GM23248 (cell line): ENCODE measurements at regions not wholly inside any gene's neighbourhood (a gene's known extent, or its start where the extent isn't known, plus 50 kb on each side); places are given as distances from the start of the nearest gene placed in this dataset.

Experiments
- EZH2 ChIP-seq: fragments of 200-600 bp; sonication (generic); IDR thresholded peaks from 2 replicates; pipeline ENCODE4 v1.6.1; 2018; ENCODE audit warnings: antibody characterized with exemption, mild to moderate bottlenecking; ENCODE audit not compliant: insufficient read depth, poor library complexity, severe bottlenecking
- EZH2phosphoT487 ChIP-seq: fragments of 200-600 bp; sonication (generic); IDR thresholded peaks from 2 replicates; pipeline ENCODE4 v1.6.1; 2018; ENCODE audit warnings: antibody characterized with exemption, moderate library complexity, mild to moderate bottlenecking, low read depth; ENCODE audit not compliant: insufficient read depth

- TF ChIP-seq EZH2phosphoT487 (no peak), EZH2 (no peak)
Observed at GRCh38 chr14:104377256-104377655, 202.3 kb upstream of the C14orf180 start.
